Gastrocnemius medialis (tissue), 4 donors: ENCODE measurements at regions not wholly inside any gene's neighbourhood (a gene's known extent, or its start where the extent isn't known, plus 50 kb on each side); places are given as distances from the start of the nearest gene placed in this dataset.
A peak's percentile ranks its signal among the peaks of the same experiment; 100 is the strongest.

Experiments used
- ATAC-seq, 2 donors: fragments of 150-250 bp; one replicate each; pipeline ENCODE4 v1.9.1; 2016
- DNase-seq, 2 donors: peaks; one replicate each; pipeline ENCODE4 v3.0.0-alpha.2; 2019
- H3K27ac ChIP-seq, 4 donors: fragments of 200-600 bp; sonication (generic); 1 replicate in 1 of 4; 2 replicates in 3 of 4; pipeline ENCODE4 v1.5.1; 2016 to 2018; ENCODE audit warnings: mild to moderate bottlenecking in 2 of 4, moderate library complexity in 1 of 4
- H3K27me3 ChIP-seq, 3 donors: fragments of 200-600 bp; sonication (generic) in 2 of 3; 1 replicate in 1 of 3; 2 replicates in 2 of 3; pipeline versions ENCODE4 v1.5.1 to v1.6.0; 2016 to 2019; ENCODE audit warnings: mild to moderate bottlenecking in 1 of 3, moderate library complexity in 1 of 3
- H3K36me3 ChIP-seq, 2 donors: fragments of 200-600 bp; sonication (generic) in 1 of 2; one replicate each; pipeline ENCODE4 v1.5.1; 2017 to 2018
- H3K4me1 ChIP-seq, 2 donors: fragments of 200-600 bp; sonication (generic) in 1 of 2; one replicate each; pipeline ENCODE4 v1.5.1; 2016 to 2017; ENCODE audit warnings: mild to moderate bottlenecking in 2 of 2
- H3K4me3 ChIP-seq, 4 donors: fragments of 200-600 bp; sonication (generic) in 3 of 4; 1 replicate in 1 of 4; 2 replicates in 3 of 4; pipeline ENCODE4 v1.5.1; 2016 to 2019; ENCODE audit warnings: mild to moderate bottlenecking in 2 of 4
- H3K9me3 ChIP-seq, 3 donors: fragments of 200-600 bp; sonication (generic) in 2 of 3; 1 replicate in 1 of 3; 2 replicates in 2 of 3; pipeline ENCODE4 v1.5.1; 2016 to 2019
- CTCF ChIP-seq, 5 experiments: fragments of 450-650 bp in 3 of 5; fragments of 200-600 bp in 2 of 5; sonication (generic) in 2 of 5; IDR thresholded peaks in 4 of 5; conservative IDR thresholded peaks in 1 of 5; 1 replicate in 4 of 5; 2 replicates in 1 of 5; pipeline ENCODE4 v1.5.1; 2016 to 2019; ENCODE audit warnings: antibody characterized with exemption in 5 of 5, mild to moderate bottlenecking in 3 of 5, moderate library complexity in 3 of 5
- POLR2A ChIP-seq, 2 donors: fragments of 450-650 bp; IDR thresholded peaks; one replicate each; pipeline ENCODE4 v1.6.1; 2017; ENCODE audit warnings: antibody characterized with exemption in 2 of 2, mild to moderate bottlenecking in 2 of 2, moderate library complexity in 2 of 2
- in situ Hi-C, 4 donors: fragments of 200-750 bp; cut with MboI; loops; one replicate each; pipeline versions ENCODE4 v1.15.0 to v1.8.0; 2017; ENCODE audit warnings: low sequenced_read_pairs in 4 of 4
- intact Hi-C: fragments of 100-400 bp; cut with DNase I; formaldehyde crosslinking; loops from one replicate; pipeline ENCODE4 v1.15.1; 2023; ENCODE audit warnings: low total_unique reads

GRCh38 chr5:148913493-148913892 is 87.1 kb downstream of the ADRB2 start:
- Histone ChIP-seq H3K27me3 (no peaks in the 10 kb centered on the region), H3K9me3 (no peaks in the 10 kb centered on the region), H3K4me1 (peaks cover 15 to 18% of the 10 kb centered on the region in 2 donors), H3K36me3 (no peaks in the 10 kb centered on the region), H3K27ac (no peak overlapping the region), H3K4me3 (no peak overlapping the region)
- no peak for TF ChIP-seq POLR2A (IDR thresholded peaks at IDR 0.05)
- TF ChIP-seq CTCF (IDR thresholded peaks at IDR 0.05 in 4 of 5, conservative IDR thresholded peaks at IDR 0.05 in 1 of 5): no peak
- no peak for ATAC-seq
- no peak for DNase-seq
- intact Hi-C loops (loop anchor here (2.0 kb wide), 2 partner anchors 43 to 121 kb away; no protein-coding TSS in a partner anchor), in situ Hi-C loops (no loop called here)

GRCh38 chr5:148913985-148914431 is 87.6 kb downstream of the ADRB2 start:
- Histone ChIP-seq H3K4me1 (peaks cover 12 to 18% of the 10 kb centered on the region in 2 donors), H3K27ac (no peak overlapping the region), H3K4me3 (no peak overlapping the region), H3K36me3 (no peaks in the 10 kb centered on the region), H3K9me3 (no peaks in the 10 kb centered on the region), H3K27me3 (no peaks in the 10 kb centered on the region)
- DNase-seq (no peak), ATAC-seq (no peak)
- no peak for TF ChIP-seq CTCF (IDR thresholded peaks at IDR 0.05 in 4 of 5, conservative IDR thresholded peaks at IDR 0.05 in 1 of 5)
- TF ChIP-seq POLR2A (IDR thresholded peaks at IDR 0.05): no peak
- in situ Hi-C loops (no loop called here), intact Hi-C loops (loop anchor here (2.0 kb wide), 2 partner anchors 43 to 121 kb away; no protein-coding TSS in a partner anchor)

GRCh38 chr5:148915224-148915817 is 88.9 kb downstream of the ADRB2 start:
- intact Hi-C loops: no loop called here
- in situ Hi-C loops: no loop called here
- no peaks in the 10 kb centered on the region for H3K36me3 ChIP-seq
- H3K9me3 ChIP-seq: no peaks in the 10 kb centered on the region
- no peaks in the 10 kb centered on the region for H3K27me3 ChIP-seq
- TF ChIP-seq CTCF (IDR thresholded peaks at IDR 0.05 in 4 of 5, conservative IDR thresholded peaks at IDR 0.05 in 1 of 5) (no peak), POLR2A (IDR thresholded peaks at IDR 0.05) (no peak)
- H3K4me1 ChIP-seq: peaks cover 10 to 18% of the 10 kb centered on the region in 2 donors
- H3K27ac ChIP-seq: peak overlapping the region; percentile 20 to 44 (median 40)
- DNase-seq (no peak), ATAC-seq (peak in 1 of 2 donors; percentile 20)
- H3K4me3 ChIP-seq: no peak overlapping the region

GRCh38 chr5:148920646-148921288 is 94.4 kb downstream of the ADRB2 start:
- Histone ChIP-seq H3K27me3 (no peaks in the 10 kb centered on the region), H3K27ac (no peak overlapping the region), H3K9me3 (no peaks in the 10 kb centered on the region), H3K4me3 (no peak overlapping the region), H3K4me1 (peaks cover 6 to 7% of the 10 kb centered on the region in 2 donors), H3K36me3 (no peaks in the 10 kb centered on the region)
- TF ChIP-seq CTCF (IDR thresholded peaks at IDR 0.05 in 4 of 5, conservative IDR thresholded peaks at IDR 0.05 in 1 of 5): no peak
- TF ChIP-seq POLR2A (IDR thresholded peaks at IDR 0.05): no peak
- ATAC-seq (no peak), DNase-seq (no peak)
- in situ Hi-C loops (no loop called here), intact Hi-C loops (no loop called here)
